NCI-H146 treated with DMSO at 0.1 percent for 48 hours (cell line): ENCODE measurements at regions not wholly inside any gene's neighbourhood (a gene's known extent, or its start where the extent isn't known, plus 50 kb on each side); places are given as distances from the start of the nearest gene placed in this dataset.

Experiments
- DNase-seq: peaks from one replicate; lab custom pipeline; 2025; ENCODE audit not compliant: unreplicated experiment; lab: John Stamatoyannopoulos, UW

DNA sequence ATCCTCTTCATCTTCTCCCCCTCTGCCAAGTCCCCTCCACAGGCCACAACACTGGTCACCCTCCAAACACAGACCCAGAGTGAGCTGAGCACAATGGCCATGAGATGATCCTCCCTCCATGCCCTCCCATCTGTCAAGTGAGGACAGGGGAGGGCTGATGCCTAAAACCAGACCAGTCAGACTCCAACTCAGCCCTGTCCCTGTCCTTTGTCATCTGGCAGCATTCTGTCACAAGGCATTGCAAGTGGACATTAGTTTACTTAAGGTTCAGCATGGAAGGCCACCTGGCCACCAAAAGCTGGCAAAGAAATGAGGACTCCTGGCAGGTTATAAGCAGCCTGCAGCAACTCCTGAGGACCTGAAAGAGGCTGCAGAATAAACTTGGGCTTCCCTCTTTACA lies 136.2 kb upstream of the SLC30A5 start:
- no peak for DNase-seq

DNA sequence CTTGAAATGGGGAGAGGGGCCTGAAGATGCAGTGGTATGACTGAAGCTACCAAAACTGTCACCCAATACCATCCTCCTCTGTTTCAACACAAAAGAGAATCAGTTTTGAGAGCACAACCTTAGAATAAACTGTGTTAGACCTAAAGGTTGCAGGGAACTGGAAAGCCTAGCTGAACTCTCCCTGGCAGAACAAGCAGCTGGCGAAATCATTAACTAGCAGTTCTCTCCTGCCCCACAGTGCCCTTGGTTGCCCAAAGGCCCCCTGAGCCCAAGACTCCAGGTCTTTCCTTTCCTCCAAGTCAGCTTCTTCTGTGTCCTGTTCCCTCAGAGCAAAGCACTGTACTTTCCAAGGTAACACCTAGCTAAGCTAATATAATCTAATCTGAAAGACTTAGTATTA lies 135.4 kb upstream of the SLC30A5 start:
- no peak for DNase-seq

- DNase-seq = no peak
These were observed 133.4 kb upstream of the SLC30A5 start for GRCh38 chr5:68960456-68960855.

- no peak for DNase-seq
These were observed 132.9 kb upstream of the SLC30A5 start for GRCh38 chr5:68960961-68961360.

- DNase-seq = no peak
These were observed 132.1 kb upstream of the SLC30A5 start for GRCh38 chr5:68961762-68962161.

- DNase-seq = no peak
These were observed 130.9 kb upstream of the SLC30A5 start for GRCh38 chr5:68962757-68963484.

- DNase-seq = no peak
These were observed 129.1 kb upstream of the SLC30A5 start for GRCh38 chr5:68964679-68965078.

DNA sequence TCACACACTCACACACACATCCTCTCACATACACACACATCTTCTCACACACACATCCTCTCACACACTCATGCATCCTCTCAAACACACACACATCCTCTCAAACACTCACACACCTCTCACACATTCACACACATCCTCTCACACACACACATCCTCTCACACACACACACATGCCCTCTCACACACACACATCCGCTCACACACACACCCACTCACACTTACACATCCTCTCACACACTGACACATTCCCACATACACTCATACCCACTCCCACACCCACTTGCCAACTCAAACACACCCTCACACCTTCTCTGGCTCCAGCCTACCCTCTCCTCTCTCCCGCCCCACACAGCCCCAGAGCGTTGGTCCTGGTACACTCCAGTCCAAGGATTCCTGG lies 127.9 kb upstream of the SLC30A5 start:
- DNase-seq = no peak

DNA sequence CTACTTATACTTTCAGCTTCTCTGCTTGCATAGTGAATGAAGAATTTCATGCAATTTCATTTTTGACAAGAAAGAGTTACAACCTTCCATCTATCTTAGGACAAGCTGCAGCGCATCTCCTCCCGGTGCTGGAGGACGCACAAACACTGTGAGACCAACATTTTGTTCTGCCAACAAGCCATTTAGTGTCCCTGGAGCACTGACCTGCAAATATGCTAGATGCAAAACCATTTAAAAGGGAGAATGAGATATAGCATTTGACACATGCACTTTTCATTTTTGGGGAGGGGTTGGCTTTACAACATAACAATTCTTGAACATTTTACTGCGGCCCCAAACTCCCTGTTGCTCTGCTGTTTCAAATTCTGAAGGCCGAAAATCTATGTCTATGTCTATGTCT lies 127.2 kb upstream of the SLC30A5 start:
- no peak for DNase-seq

DNA sequence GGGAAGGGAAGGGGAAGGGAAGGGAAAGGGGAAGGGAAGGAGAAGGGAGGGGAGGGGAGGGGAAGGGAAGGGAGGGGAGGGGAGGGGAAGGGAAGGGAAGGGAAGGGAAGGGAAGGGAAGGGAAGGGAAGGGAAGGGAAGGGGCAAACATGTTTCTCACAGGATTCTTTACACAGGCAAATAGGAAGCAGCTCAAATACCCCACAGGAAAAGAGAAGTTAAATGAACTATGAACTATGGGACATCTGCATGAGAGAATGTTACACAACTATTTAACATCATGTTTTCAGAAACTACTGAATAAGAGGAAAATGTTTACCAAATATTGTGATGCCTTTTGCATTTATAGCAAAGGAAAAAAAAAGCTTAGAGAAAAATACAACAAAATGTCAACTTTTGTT lies 125.4 kb upstream of the SLC30A5 start:
- no peak for DNase-seq

- DNase-seq = no peak
These were observed 123.2 kb upstream of the SLC30A5 start for GRCh38 chr5:68970617-68971016.

DNA sequence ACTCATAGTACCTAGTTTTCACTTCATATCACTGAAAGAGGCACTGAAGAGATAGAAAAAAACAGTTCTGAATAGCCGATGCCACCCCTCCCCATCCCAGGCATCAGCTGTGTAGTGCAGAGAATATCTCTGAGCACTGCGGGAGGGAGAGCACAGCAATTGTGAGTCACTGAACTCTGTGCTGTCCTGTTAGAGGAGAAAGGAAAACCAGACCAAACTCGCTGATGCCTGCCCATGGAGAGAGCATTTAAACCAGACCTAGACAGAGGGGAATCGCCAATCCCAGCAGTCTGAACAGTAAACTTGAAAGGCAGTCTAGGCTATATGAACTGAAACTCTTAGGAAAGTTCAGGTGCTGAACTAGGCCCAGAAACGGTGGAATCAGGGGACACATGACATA lies 120.1 kb upstream of the SLC30A5 start:
- no peak for DNase-seq

DNA sequence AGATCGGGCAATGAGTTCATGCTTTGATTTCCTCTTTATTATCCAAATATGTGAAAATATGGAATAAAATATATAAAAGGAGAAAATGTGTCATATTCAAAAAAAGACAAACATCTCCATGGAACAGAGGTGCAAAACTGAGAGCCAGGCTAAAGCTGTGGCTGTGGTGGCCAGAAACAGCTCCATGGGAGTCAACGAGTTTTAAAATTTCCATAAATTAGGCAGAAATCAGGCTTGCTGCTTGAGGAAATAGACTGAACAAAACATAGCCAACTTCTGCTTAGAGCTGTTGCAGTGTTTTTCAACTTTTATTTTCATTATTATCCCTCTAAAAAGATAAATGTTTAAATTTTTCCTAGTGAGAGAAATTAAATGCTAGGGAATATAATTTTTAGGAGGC lies 110.8 kb upstream of the SLC30A5 start:
- DNase-seq = no peak

DNA sequence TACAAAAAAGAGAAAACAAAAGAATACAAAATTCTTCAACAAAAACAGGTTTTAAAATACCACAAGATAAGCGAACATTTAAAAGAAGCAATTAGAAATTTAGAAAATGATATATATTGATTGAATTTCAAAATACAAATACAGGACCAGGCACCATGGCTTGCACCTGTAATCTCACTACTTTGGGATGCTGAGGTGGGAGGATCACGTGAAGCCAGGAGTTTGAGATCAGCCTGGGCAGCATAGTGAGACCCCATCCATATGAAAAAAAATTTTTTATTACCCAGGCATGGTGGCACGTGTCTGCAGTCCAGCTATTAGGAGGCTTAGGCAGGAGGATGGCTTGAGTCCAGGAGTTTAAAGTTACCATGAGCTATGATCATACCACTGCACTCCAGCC lies 109.9 kb upstream of the SLC30A5 start:
- DNase-seq = no peak

DNA sequence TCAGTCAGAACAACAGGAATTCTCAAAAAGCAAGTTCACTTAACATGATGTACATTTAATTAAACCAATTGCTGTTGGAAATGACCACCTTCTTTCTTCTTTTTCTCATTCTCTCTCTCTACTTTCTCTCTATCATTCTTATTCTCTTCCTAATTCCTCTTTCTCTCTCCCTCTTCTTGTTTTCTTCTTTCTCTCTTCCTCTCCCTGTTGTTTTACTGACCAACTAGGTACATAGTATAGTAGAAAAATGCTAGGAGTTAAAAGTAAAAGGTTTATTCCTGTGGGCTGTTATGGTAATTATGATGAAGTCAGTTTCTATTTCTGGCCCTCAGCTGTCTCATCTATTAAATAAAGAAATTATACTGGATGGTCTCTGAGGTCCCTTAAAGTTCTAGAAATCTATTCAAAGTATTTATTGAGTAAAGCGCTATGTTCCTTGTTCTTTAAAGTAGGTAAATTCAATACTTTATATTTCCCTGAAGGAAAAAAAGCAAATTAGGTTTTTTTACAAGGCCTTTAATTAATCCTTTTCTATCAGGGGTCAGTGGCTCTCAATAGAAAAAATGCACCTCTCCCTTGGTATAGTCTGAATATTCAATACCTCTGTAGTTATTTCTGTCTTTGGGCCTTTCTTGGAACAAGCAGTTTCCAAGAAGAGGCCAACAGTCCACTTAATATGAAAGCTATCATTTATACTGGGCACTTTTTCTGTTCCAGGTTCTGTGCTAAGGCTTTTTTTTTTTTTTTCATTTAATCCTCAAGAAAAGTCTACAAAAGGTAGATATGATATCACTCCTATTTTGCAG lies 102.3 kb upstream of the SLC30A5 start:
- no peak for DNase-seq

DNA sequence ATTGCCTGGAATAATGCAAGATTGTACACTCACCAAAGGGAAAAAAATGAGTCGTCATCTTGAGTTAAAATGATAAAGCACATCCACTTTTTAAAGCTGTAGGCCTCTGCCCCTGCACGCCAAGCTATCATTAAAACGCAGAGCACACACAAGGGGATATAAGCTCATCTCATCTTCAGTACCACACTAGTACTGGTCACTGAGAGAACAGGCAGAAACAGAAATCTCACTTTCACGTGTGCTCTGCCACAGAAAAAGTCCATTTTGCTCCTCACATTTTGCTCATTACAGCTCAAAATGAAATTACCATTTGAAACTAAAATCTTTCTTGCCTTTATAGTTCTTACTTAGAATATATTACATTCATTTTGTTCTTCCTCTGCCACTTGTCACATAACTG lies 99.2 kb upstream of the SLC30A5 start:
- DNase-seq = no peak

GRCh38 chr5:68995845-68996545 lies 97.8 kb upstream of the SLC30A5 start:
- DNase-seq = no peak

GRCh38 chr5:68999181-68999580 lies 94.6 kb upstream of the SLC30A5 start:
- no peak for DNase-seq

- DNase-seq = no peak
These were observed 93.4 kb upstream of the SLC30A5 start for GRCh38 chr5:69000216-69000919.

GRCh38 chr5:69000949-69001348 lies 92.9 kb upstream of the SLC30A5 start:
- no peak for DNase-seq

DNA sequence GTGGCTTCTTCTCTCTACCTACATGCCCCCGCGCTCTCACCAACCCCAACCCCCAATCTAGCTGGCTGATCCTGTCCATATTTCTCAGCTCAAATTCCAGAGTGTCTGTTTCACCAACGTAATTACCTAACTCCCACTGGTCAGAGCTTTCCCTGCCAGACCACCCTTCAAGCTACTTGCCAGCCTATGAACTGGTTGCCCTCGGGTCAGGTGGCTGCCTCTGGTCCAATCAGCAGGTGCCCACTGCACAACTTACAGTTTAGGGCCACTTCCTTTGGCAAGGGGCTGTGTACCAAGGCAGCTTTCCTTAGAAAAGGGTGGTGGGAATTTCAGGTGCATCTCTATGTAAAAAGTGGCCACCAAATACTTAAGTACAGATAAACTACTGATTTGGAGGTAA lies 92.2 kb upstream of the SLC30A5 start:
- no peak for DNase-seq
